ENCODE measurements at regions not wholly inside any gene's neighbourhood (a gene's known extent, or its start where the extent isn't known, plus 50 kb on each side); places are given as distances from the start of the nearest gene placed in this dataset.

GRCh38 chr5:67732471-67732870 is 483.1 kb upstream of the PIK3R1 start (continued):
- TF ChIP-seq HIC1 (tag by site-specific recombination; IDR thresholded peaks at IDR 0.05), result no peak
- no peak for TF ChIP-seq ZNF114 (tag by site-specific recombination; IDR thresholded peaks at IDR 0.05)
- TF ChIP-seq HOXA7 (CRISPR knock-in tag; IDR thresholded peaks at IDR 0.05; ENCODE audit: borderline replicate concordance), result no peak
- no peak for TF ChIP-seq ZNF544 (tag by site-specific recombination; IDR thresholded peaks at IDR 0.05)
- TF ChIP-seq ZNF449 (tag by site-specific recombination; IDR thresholded peaks at IDR 0.05), result no peak
- TF ChIP-seq ZNF561 (tag by site-specific recombination; IDR thresholded peaks at IDR 0.05; ENCODE audit: borderline replicate concordance), result no peak
- TF ChIP-seq ZNF747 (tag by site-specific recombination; IDR thresholded peaks at IDR 0.05), result no peak
- TF ChIP-seq BCL11B (tag by site-specific recombination; IDR thresholded peaks at IDR 0.05; ENCODE audit: low read depth), result no peak
- TF ChIP-seq ZNF514 (tag by site-specific recombination; IDR thresholded peaks at IDR 0.05), result no peak
- no peak for TF ChIP-seq ZXDB (tag by site-specific recombination; IDR thresholded peaks at IDR 0.05)

- no peak for TF ChIP-seq ZBTB44 (tag by site-specific recombination; IDR thresholded peaks at IDR 0.05)
- no peak for TF ChIP-seq PRDM4 (tag by site-specific recombination; IDR thresholded peaks at IDR 0.05)
- no peak for TF ChIP-seq ZNF626 (tag by site-specific recombination; IDR thresholded peaks at IDR 0.05)
- no peak for TF ChIP-seq ZNF423 (tag by site-specific recombination; IDR thresholded peaks at IDR 0.05)
- TF ChIP-seq ZFP69B (tag by site-specific recombination; IDR thresholded peaks at IDR 0.05), result no peak
- no peak for TF ChIP-seq ZNF555 (tag by site-specific recombination; conservative IDR thresholded peaks at IDR 0.05)
- no peak for TF ChIP-seq BCL6B (tag by site-specific recombination; IDR thresholded peaks at IDR 0.05)
- TF ChIP-seq HOXC10 (CRISPR knock-in tag; IDR thresholded peaks at IDR 0.05), result no peak
- ChIA-PET CTCF (no interaction called here), POLR2A (no interaction called here)
- Histone ChIP-seq H3K36me3 (ENCODE audit: control insufficient read depth in 2 of 2, insufficient read depth in 1 of 2, low read length in 2 of 2) (no peaks in the 10 kb centered on the region), H3K4me3 (ENCODE audit: low read depth, low read length) (no peak overlapping the region), H3K4me1 (ENCODE audit: control insufficient read depth, insufficient read depth, low read length) (no peaks in the 10 kb centered on the region), H3K9me3 (ENCODE audit: control insufficient read depth, insufficient read depth, low read depth, low read length) (no peaks in the 10 kb centered on the region; the same call in 1 of the 2 replicates), H3K27ac (ENCODE audit: extremely low read depth, low read depth, low read length) (no peak overlapping the region)
These were observed 483.7 kb upstream of the PIK3R1 start for GRCh38 chr5:67731886-67732285.

Measured in HEK293 (cell line).